ENCODE measurements at regions not wholly inside any gene's neighbourhood (a gene's known extent, or its start where the extent isn't known, plus 50 kb on each side); places are given as distances from the start of the nearest gene placed in this dataset.

- DNase-seq, result peak; percentile 16
Observed at GRCh38 chr2:58539973-58540372, 298.8 kb upstream of the FANCL start.

- no peak for DNase-seq
Observed at GRCh38 chr2:58535990-58536389, 294.9 kb upstream of the FANCL start.

GRCh38 chr2:58535182-58535581 lies 294.1 kb upstream of the FANCL start:
- DNase-seq, result no peak

- DNase-seq, result no peak
Observed at GRCh38 chr2:58533376-58533775, 292.3 kb upstream of the FANCL start.

GRCh38 chr2:58532641-58533040 lies 291.5 kb upstream of the FANCL start:
- DNase-seq, result no peak

GRCh38 chr2:58527647-58528046 lies 286.5 kb upstream of the FANCL start:
- DNase-seq, result no peak

GRCh38 chr2:58521803-58522554 lies 280.9 kb upstream of the FANCL start:
- DNase-seq, result no peak

- no peak for DNase-seq
Observed at GRCh38 chr2:58520903-58521302, 279.8 kb upstream of the FANCL start.

GRCh38 chr2:58517881-58518280 lies 276.8 kb upstream of the FANCL start:
- no peak for DNase-seq

- DNase-seq, result no peak
Observed at GRCh38 chr2:58516695-58517094, 275.6 kb upstream of the FANCL start.

- DNase-seq, result no peak
Observed at GRCh38 chr2:58515827-58516573, 274.9 kb upstream of the FANCL start.

- DNase-seq, result no peak
Observed at GRCh38 chr2:58514252-58514651, 273.1 kb upstream of the FANCL start.

GRCh38 chr2:58512878-58513277 lies 271.8 kb upstream of the FANCL start:
- DNase-seq, result no peak

GRCh38 chr2:58508006-58508405 lies 266.9 kb upstream of the FANCL start:
- no peak for DNase-seq

GRCh38 chr2:58503918-58504317 lies 262.8 kb upstream of the FANCL start:
- no peak for DNase-seq

- no peak for DNase-seq
Observed at GRCh38 chr2:58502931-58503330, 261.8 kb upstream of the FANCL start.

GRCh38 chr2:58501371-58502160 lies 260.4 kb upstream of the FANCL start:
- no peak for DNase-seq

- no peak for DNase-seq
Observed at GRCh38 chr2:58497168-58497567, 256.0 kb upstream of the FANCL start.

- no peak for DNase-seq
Observed at GRCh38 chr2:58495806-58496205, 254.7 kb upstream of the FANCL start.

GRCh38 chr2:58494071-58494501 lies 253.0 kb upstream of the FANCL start:
- no peak for DNase-seq

GRCh38 chr2:58484629-58485028 lies 243.5 kb upstream of the FANCL start:
- no peak for DNase-seq

- no peak for DNase-seq
Observed at GRCh38 chr2:58484221-58484620, 243.1 kb upstream of the FANCL start.

- DNase-seq, result no peak
Observed at GRCh38 chr2:58483307-58483706, 242.2 kb upstream of the FANCL start.

Data from skin of body (tissue), 1 donor.